Left lung (tissue), 4 donors: ENCODE measurements at regions not wholly inside any gene's neighbourhood (a gene's known extent, or its start where the extent isn't known, plus 50 kb on each side); places are given as distances from the start of the nearest gene placed in this dataset.
"Not testable (repeated sequence)": the region's sequence is repeated elsewhere in the genome, so short reads cannot be mapped to it uniquely, and the experiment has no call there.

ENCODE experiments used
- ATAC-seq: fragments of 200-7000 bp; cut with Tn5 transposase; one replicate; pipeline ENCODE4 v1.9.1; 2020; ENCODE audit warnings: moderate library complexity
- DNase-seq, 4 donors: peaks; one replicate each; pipeline ENCODE4 v3.0.0-alpha.2; 2013 to 2020
- H3K27ac ChIP-seq, 2 donors: fragments of 200-600 bp; sonication (generic) in 1 of 2; one replicate each; pipeline versions ENCODE4 v1.5.0 to v1.8.0; 2020 to 2021
- H3K27me3 ChIP-seq, 2 donors: fragments of 200-600 bp; sonication (generic) in 1 of 2; one replicate each; pipeline versions ENCODE4 v1.5.0 to v1.8.0; 2020 to 2021
- H3K36me3 ChIP-seq, 2 donors: fragments of 200-600 bp; sonication (generic) in 1 of 2; one replicate each; pipeline versions ENCODE4 v1.5.0 to v1.8.0; 2020 to 2021
- H3K4me1 ChIP-seq, 2 donors: fragments of 200-600 bp; one replicate each; pipeline ENCODE4 v1.8.0; 2021
- H3K4me3 ChIP-seq, 2 donors: fragments of 200-600 bp; sonication (generic) in 1 of 2; one replicate each; pipeline versions ENCODE4 v1.5.0 to v1.8.0; 2020 to 2021; ENCODE audit warnings: mild to moderate bottlenecking in 1 of 2
- H3K9me3 ChIP-seq, 2 donors: fragments of 200-600 bp; sonication (generic) in 1 of 2; one replicate each; pipeline versions ENCODE4 v1.5.0 to v1.8.0; 2020 to 2021
- CTCF ChIP-seq, 2 donors: fragments of 200-600 bp; sonication (generic) in 1 of 2; IDR thresholded peaks; one replicate each; pipeline versions ENCODE4 v1.5.0 to v1.8.0; 2021; ENCODE audit warnings: antibody characterized with exemption in 2 of 2
- intact Hi-C, 2 donors: fragments of 100-400 bp; cut with DNase I; formaldehyde crosslinking; loops; one replicate each; pipeline versions ENCODE4 v1.11.2 to v1.14.2; 2022
- donor health status: DM: no; HTN: yes; CAD: no.
- donor health status: DM: no; HTN: no; CAD: no.

GRCh38 chr5:1733369-1733768 is 66.3 kb downstream of the MRPL36 start:
- Histone ChIP-seq H3K36me3 (no peaks in the 10 kb centered on the region), H3K27me3 (peaks cover 0 to 56% of the 10 kb centered on the region in 2 donors), H3K4me1 (no peaks in the 10 kb centered on the region), H3K27ac (no peak overlapping the region), H3K4me3 (no peak overlapping the region), H3K9me3 (no peaks in the 10 kb centered on the region)
- ATAC-seq (no peak), DNase-seq (peak in 1 of 4 donors; percentile 39)
- intact Hi-C loops: no loop called here
- no peak for TF ChIP-seq CTCF (IDR thresholded peaks at IDR 0.05)

GRCh38 chr5:1732945-1733344 is 66.7 kb downstream of the MRPL36 start:
- H3K4me1 ChIP-seq: no peaks in the 10 kb centered on the region
- DNase-seq (peak in 1 of 4 donors; percentile 51), ATAC-seq (no peak)
- TF ChIP-seq CTCF (IDR thresholded peaks at IDR 0.05): no peak
- H3K4me3 ChIP-seq: no peak overlapping the region
- H3K36me3 ChIP-seq: no peaks in the 10 kb centered on the region
- intact Hi-C loops: no loop called here
- no peaks in the 10 kb centered on the region for H3K9me3 ChIP-seq
- H3K27ac ChIP-seq: no peak overlapping the region
- peaks cover 0 to 60% of the 10 kb centered on the region in 2 donors for H3K27me3 ChIP-seq

- Histone ChIP-seq H3K27me3 (peaks cover 0 to 64% of the 10 kb centered on the region in 2 donors), H3K9me3 (no peaks in the 10 kb centered on the region), H3K4me3 (no peak overlapping the region), H3K36me3 (no peaks in the 10 kb centered on the region), H3K27ac (no peak overlapping the region), H3K4me1 (no peaks in the 10 kb centered on the region)
- ATAC-seq: no peak
- intact Hi-C loops: no loop called here
- DNase-seq: peak in 1 of 4 donors; percentile 67
- no peak for TF ChIP-seq CTCF (IDR thresholded peaks at IDR 0.05)
Observed at GRCh38 chr5:1732238-1732941, 67.2 kb downstream of the MRPL36 start.

GRCh38 chr5:1731855-1732237 is 67.8 kb downstream of the MRPL36 start:
- not testable (repeated sequence) for DNase-seq, ATAC-seq

GRCh38 chr5:1731091-1731639 is 68.5 kb downstream of the MRPL36 start:
- no peak for TF ChIP-seq CTCF (IDR thresholded peaks at IDR 0.05)
- intact Hi-C loops: no loop called here
- H3K27me3 ChIP-seq: peaks cover 0 to 68% of the 10 kb centered on the region in 2 donors
- no peak overlapping the region for H3K27ac ChIP-seq
- no peak overlapping the region for H3K4me3 ChIP-seq
- H3K36me3 ChIP-seq: no peaks in the 10 kb centered on the region
- ATAC-seq: no peak
- H3K4me1 ChIP-seq: no peaks in the 10 kb centered on the region
- peak in 1 of 4 donors; percentile 6 for DNase-seq
- no peaks in the 10 kb centered on the region for H3K9me3 ChIP-seq

More at GRCh38 chr5:1731855-1732237, 67.8 kb downstream of the MRPL36 start:
- intact Hi-C loops, H3K4me1 ChIP-seq, H3K36me3 ChIP-seq, H3K4me3 ChIP-seq, H3K9me3 ChIP-seq, H3K27ac ChIP-seq: not testable (repeated sequence)
- H3K27me3 ChIP-seq: peaks cover 0 to 64% of the 10 kb centered on the region in 2 donors
